ENCODE measurements at regions not wholly inside any gene's neighbourhood (a gene's known extent, or its start where the extent isn't known, plus 50 kb on each side); places are given as distances from the start of the nearest gene placed in this dataset.
"Not testable (repeated sequence)": the region's sequence is repeated elsewhere in the genome, so short reads cannot be mapped to it uniquely, and the experiment has no call there.

DNA sequence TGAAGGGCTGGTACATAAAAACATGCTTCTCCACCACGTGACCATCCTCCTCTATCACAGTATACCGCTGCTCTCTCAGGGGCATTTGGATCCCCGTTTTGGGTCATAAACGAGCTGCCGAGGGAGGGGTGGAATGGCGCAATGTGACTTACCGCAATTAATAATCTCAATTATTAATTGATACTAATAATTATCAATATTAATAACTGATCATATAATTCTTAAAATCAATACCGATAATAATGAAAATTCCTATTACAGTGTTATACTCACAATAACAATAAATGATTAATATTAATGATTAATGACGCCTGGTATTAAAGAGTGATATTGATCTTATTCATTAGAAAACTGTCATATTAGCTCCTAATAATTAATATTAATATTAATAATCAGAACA is 56.1 kb upstream of the FRG2C start:
- TF ChIP-seq, protein P1, sequence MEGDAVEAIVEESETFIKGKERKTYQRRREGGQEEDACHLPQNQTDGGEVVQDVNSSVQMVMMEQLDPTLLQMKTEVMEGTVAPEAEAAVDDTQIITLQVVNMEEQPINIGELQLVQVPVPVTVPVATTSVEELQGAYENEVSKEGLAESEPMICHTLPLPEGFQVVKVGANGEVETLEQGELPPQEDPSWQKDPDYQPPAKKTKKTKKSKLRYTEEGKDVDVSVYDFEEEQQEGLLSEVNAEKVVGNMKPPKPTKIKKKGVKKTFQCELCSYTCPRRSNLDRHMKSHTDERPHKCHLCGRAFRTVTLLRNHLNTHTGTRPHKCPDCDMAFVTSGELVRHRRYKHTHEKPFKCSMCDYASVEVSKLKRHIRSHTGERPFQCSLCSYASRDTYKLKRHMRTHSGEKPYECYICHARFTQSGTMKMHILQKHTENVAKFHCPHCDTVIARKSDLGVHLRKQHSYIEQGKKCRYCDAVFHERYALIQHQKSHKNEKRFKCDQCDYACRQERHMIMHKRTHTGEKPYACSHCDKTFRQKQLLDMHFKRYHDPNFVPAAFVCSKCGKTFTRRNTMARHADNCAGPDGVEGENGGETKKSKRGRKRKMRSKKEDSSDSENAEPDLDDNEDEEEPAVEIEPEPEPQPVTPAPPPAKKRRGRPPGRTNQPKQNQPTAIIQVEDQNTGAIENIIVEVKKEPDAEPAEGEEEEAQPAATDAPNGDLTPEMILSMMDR (IDR thresholded peaks at IDR 0.05), result not testable (repeated sequence)
- not testable (repeated sequence) for TF ChIP-seq POLR2A (IDR thresholded peaks at IDR 0.05)
